H1 (cell line): ENCODE measurements at regions not wholly inside any gene's neighbourhood (a gene's known extent, or its start where the extent isn't known, plus 50 kb on each side); places are given as distances from the start of the nearest gene placed in this dataset.

ENCODE experiments used
- CTCF ChIA-PET: fragments of 300-600 bp; sonication (Branson Sonifier 250); formaldehyde crosslinking; loops from one replicate; lab custom pipeline; 2021; ENCODE audit not compliant: partially characterized antibody; lab: Charles Lee
- POLR2A ChIA-PET: fragments of 300-600 bp; sonication (Branson Sonifier 250); formaldehyde crosslinking; loops from one replicate; lab custom pipeline; 2021; ENCODE audit warnings: inconsistent platforms; ENCODE audit not compliant: partially characterized antibody; lab: Charles Lee
- DNase-seq, 2 experiments: peaks; one replicate each; pipeline versions ENCODE4 v3.0.0 to v3.0.0-alpha.2; 2010 to 2022; ENCODE audit warnings: low spot score in 2 of 2, low read depth in 1 of 2, mixed read lengths in 1 of 2
- FAIRE-seq: peaks from 2 replicates; lab custom pipeline; 2011; peaks lifted over from hg19 to GRCh38; lab: Jason Lieb, UNC
- H2AFZ ChIP-seq: 2 replicates; pipeline ENCODE4 v1.8.1; 2012; ENCODE audit warnings: low read length, inconsistent platforms
- H2AK5ac ChIP-seq: 2 replicates; pipeline ENCODE4 v1.6.1; 2013; ENCODE audit warnings: low read depth, low read length
- H2BK120ac ChIP-seq: replicated peaks from 2 replicates; pipeline ENCODE3; 2013; ENCODE audit warnings: low read depth, low read length, inconsistent platforms
- H2BK12ac ChIP-seq: 2 replicates; pipeline ENCODE4 v1.6.1; 2013; ENCODE audit warnings: low read depth, low read length
- H2BK15ac ChIP-seq: 2 replicates; pipeline ENCODE4 v1.6.1; 2013; ENCODE audit warnings: low read length
- H2BK20ac ChIP-seq: 2 replicates; pipeline ENCODE4 v1.6.1; 2013; ENCODE audit warnings: low read length
- H2BK5ac ChIP-seq: 2 replicates; pipeline ENCODE4 v1.6.1; 2013; ENCODE audit warnings: low read depth, low read length
- H3K14ac ChIP-seq: 2 replicates; pipeline ENCODE4 v1.6.1; 2013; ENCODE audit warnings: inconsistent platforms; ENCODE audit not compliant: insufficient read length
- H3K18ac ChIP-seq: 2 replicates; pipeline ENCODE4 v1.6.1; 2013; ENCODE audit warnings: low read length; ENCODE audit errors: extremely low read depth
- H3K23ac ChIP-seq: 2 replicates; pipeline ENCODE4 v1.6.1; 2013; ENCODE audit warnings: inconsistent platforms; ENCODE audit not compliant: insufficient read length
- H3K23me2 ChIP-seq: 2 replicates; pipeline ENCODE4 v1.6.1; 2013; ENCODE audit warnings: low read depth, low read length
- H3K27ac ChIP-seq: 2 replicates; pipeline ENCODE4 v1.6.1; 2011; ENCODE audit warnings: low read depth, low read length, inconsistent platforms
- H3K27me3 ChIP-seq, 4 experiments: replicated peaks in 1 of 4; 1 replicate in 1 of 4; 2 replicates in 3 of 4; pipeline versions ENCODE4 v1.6.1 to v1.8.1; 2011 to 2013; ENCODE audit warnings: low read length in 3 of 4, mild to moderate bottlenecking in 3 of 4, inconsistent platforms in 2 of 4, mixed read lengths in 2 of 4, moderate library complexity in 1 of 4; ENCODE audit not compliant: control insufficient read depth in 3 of 4, insufficient read depth in 3 of 4; ENCODE audit errors: extremely low read depth in 1 of 4
- H3K36me3 ChIP-seq, 4 experiments: 2 replicates each; pipeline versions ENCODE4 v1.6.1 to v1.8.1; 2011 to 2013; ENCODE audit warnings: mild to moderate bottlenecking in 4 of 4, low read length in 3 of 4, moderate library complexity in 2 of 4, control low read depth in 1 of 4, inconsistent platforms in 1 of 4; ENCODE audit not compliant: insufficient read depth in 4 of 4, control insufficient read depth in 2 of 4
- H3K4ac ChIP-seq: replicated peaks from 2 replicates; pipeline ENCODE3; 2013; ENCODE audit warnings: low read length, low read depth, mixed read lengths, inconsistent platforms; ENCODE audit not compliant: insufficient read length
- H3K4me1 ChIP-seq, 4 experiments: replicated peaks in 1 of 4; 1 replicate in 1 of 4; 2 replicates in 3 of 4; pipeline versions ENCODE4 v1.6.1 to v1.8.1; 2011 to 2013; ENCODE audit warnings: low read length in 3 of 4, inconsistent platforms in 2 of 4, mixed read lengths in 1 of 4; ENCODE audit not compliant: insufficient read depth in 4 of 4, control insufficient read depth in 3 of 4
- H3K4me2 ChIP-seq, 2 experiments: 2 replicates each; pipeline versions ENCODE4 v1.6.1 to v1.8.1; 2011 to 2013; ENCODE audit warnings: low read depth in 2 of 2, low read length in 2 of 2, control low read depth in 1 of 2, inconsistent platforms in 1 of 2, mild to moderate bottlenecking in 1 of 2; ENCODE audit not compliant: insufficient read depth in 1 of 2
- H3K4me3 ChIP-seq, 4 experiments: fragments of 200-600, 300-600 bp in 1 of 4; sonication (generic), shearing (Covaris generic), sonication (Bioruptor Twin) in 1 of 4; 2 replicates each; pipeline versions ENCODE4 v1.5.1 to v1.8.1; 2011 to 2016; ENCODE audit warnings: low read length in 4 of 4, low read depth in 3 of 4, control low read depth in 2 of 4, inconsistent platforms in 2 of 4, mild to moderate bottlenecking in 2 of 4, mixed read lengths in 1 of 4, moderate library complexity in 1 of 4; ENCODE audit not compliant: insufficient read depth in 2 of 4; ENCODE audit errors: extremely low read depth in 1 of 4
- H3K56ac ChIP-seq: replicated peaks from 2 replicates; pipeline ENCODE3; 2013; ENCODE audit warnings: low read depth, mild to moderate bottlenecking, mixed read lengths, low read length, inconsistent platforms; ENCODE audit not compliant: insufficient read length
- H3K79me1 ChIP-seq: 2 replicates; pipeline ENCODE4 v1.6.1; 2013; ENCODE audit warnings: low read depth, low read length, control low read depth
- H3K79me2 ChIP-seq, 2 experiments: 2 replicates each; pipeline versions ENCODE4 v1.6.1 to v1.8.1; 2012 to 2013; ENCODE audit warnings: low read length in 2 of 2, mild to moderate bottlenecking in 2 of 2, inconsistent platforms in 1 of 2; ENCODE audit not compliant: insufficient read depth in 2 of 2, control insufficient read depth in 1 of 2
- H3K9ac ChIP-seq, 4 experiments: replicated peaks in 1 of 4; 1 replicate in 1 of 4; 2 replicates in 3 of 4; pipeline versions ENCODE4 v1.6.1 to v1.8.1; 2011 to 2013; ENCODE audit warnings: low read depth in 3 of 4, low read length in 3 of 4, control low read depth in 2 of 4, mild to moderate bottlenecking in 2 of 4, moderate library complexity in 2 of 4, inconsistent platforms in 1 of 4; ENCODE audit errors: extremely low read depth in 1 of 4
- H3K9me3 ChIP-seq, 2 experiments: 2 replicates each; pipeline versions ENCODE4 v1.6.1 to v1.8.1; 2012 to 2013; ENCODE audit warnings: mild to moderate bottlenecking in 2 of 2, moderate library complexity in 2 of 2, control low read depth in 1 of 2, inconsistent platforms in 1 of 2, low read depth in 1 of 2, low read length in 1 of 2, mixed read lengths in 1 of 2; ENCODE audit not compliant: insufficient read depth in 2 of 2
- H4K20me1 ChIP-seq, 2 experiments: replicated peaks in 1 of 2; 2 replicates each; pipeline versions ENCODE3 to v1.8.1; 2011 to 2013; ENCODE audit warnings: inconsistent platforms in 2 of 2, low read length in 2 of 2, mild to moderate bottlenecking in 1 of 2; ENCODE audit not compliant: insufficient read depth in 2 of 2, control insufficient read depth in 1 of 2
- H4K5ac ChIP-seq: 2 replicates; pipeline ENCODE4 v1.6.1; 2013; ENCODE audit warnings: low read length, low read depth, mixed read lengths, inconsistent platforms; ENCODE audit not compliant: insufficient read length
- H4K8ac ChIP-seq: 2 replicates; pipeline ENCODE4 v1.8.0; 2013; ENCODE audit warnings: mild to moderate bottlenecking, moderate library complexity, low read length, inconsistent platforms; ENCODE audit not compliant: insufficient read depth; ENCODE audit errors: extremely low read depth
- H4K91ac ChIP-seq: replicated peaks from 2 replicates; pipeline ENCODE3; 2013; ENCODE audit warnings: low read length, mixed read lengths, inconsistent platforms; ENCODE audit not compliant: insufficient read length
- CHD2 ChIP-seq: IDR thresholded peaks from 2 replicates; pipeline ENCODE4 v1.6.1; 2012; ENCODE audit warnings: low read length, improper control_type of control experiment
- JUN ChIP-seq: IDR thresholded peaks from 2 replicates; pipeline ENCODE4 v1.6.1; 2011; ENCODE audit warnings: low read depth, mild to moderate bottlenecking, improper control_type of control experiment, low read length
- NRF1 ChIP-seq: IDR thresholded peaks from 2 replicates; pipeline ENCODE4 v1.6.1; 2011; ENCODE audit warnings: mild to moderate bottlenecking, low read depth, low read length, improper control_type of control experiment
- RFX5 ChIP-seq: IDR thresholded peaks from 2 replicates; pipeline ENCODE4 v1.6.1; 2011; ENCODE audit warnings: low read depth, low read length, improper control_type of control experiment, borderline replicate concordance
- SP4 ChIP-seq: IDR thresholded peaks from 2 replicates; pipeline ENCODE4 v1.6.1; 2012; ENCODE audit warnings: low read length, inconsistent platforms
- TCF12 ChIP-seq: IDR thresholded peaks from 2 replicates; pipeline ENCODE4 v1.6.1; 2011; ENCODE audit warnings: low read depth, mild to moderate bottlenecking, low read length
- WGBS, 2 experiments: shearing (Covaris generic) in 1 of 2; methylation state at CpG; one replicate each; pipeline versions ENCODE4 v1.1.6 to v1.1.7; 2013 to 2015; ENCODE audit warnings: low lambda C conversion rate in 2 of 2, mixed read lengths in 2 of 2, inconsistent platforms in 1 of 2, low coverage in 1 of 2, missing lambda C conversion rate in 1 of 2; ENCODE audit not compliant: insufficient replicate concordance in 2 of 2, insufficient coverage in 1 of 2, insufficient read length in 1 of 2; ENCODE audit errors: extremely low coverage in 1 of 2, missing lambda C conversion rate in 1 of 2; 5-methylcytosine and 5-hydroxymethylcytosine counted together
- TF ChIP-seq, protein P1 (sequence below): IDR thresholded peaks from 2 replicates; pipeline ENCODE4 v1.6.1; 2012; ENCODE audit warnings: inconsistent platforms

GRCh38 chr3:79818015-79818414, 50.2 kb upstream of the ROBO1 start:
- H2BK5ac ChIP-seq: no peak overlapping the region
- H3K56ac ChIP-seq: no peak overlapping the region
- no peak overlapping the region for H3K14ac ChIP-seq
- H3K79me1 ChIP-seq: no peaks in the 10 kb centered on the region
- no peak overlapping the region for H3K27ac ChIP-seq
- no peak overlapping the region for H3K4me3 ChIP-seq
- no peaks in the 10 kb centered on the region for H3K23me2 ChIP-seq
- no peak overlapping the region for H2AK5ac ChIP-seq
- ChIA-PET CTCF (no interaction called here), POLR2A (no interaction called here)
- no peak for DNase-seq
- H3K4ac ChIP-seq: no peak overlapping the region
- H2BK12ac ChIP-seq: no peak overlapping the region
- 92% methylated on average over 1 of the region's 1 CpG; no CpG with 5 or more reads in 1 of the 2 experiments for WGBS, 2 experiments
- H4K91ac ChIP-seq: no peak overlapping the region
- TF ChIP-seq, protein P1, sequence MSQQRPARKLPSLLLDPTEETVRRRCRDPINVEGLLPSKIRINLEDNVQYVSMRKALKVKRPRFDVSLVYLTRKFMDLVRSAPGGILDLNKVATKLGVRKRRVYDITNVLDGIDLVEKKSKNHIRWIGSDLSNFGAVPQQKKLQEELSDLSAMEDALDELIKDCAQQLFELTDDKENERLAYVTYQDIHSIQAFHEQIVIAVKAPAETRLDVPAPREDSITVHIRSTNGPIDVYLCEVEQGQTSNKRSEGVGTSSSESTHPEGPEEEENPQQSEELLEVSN: no peak
- no peak for TF ChIP-seq SP4
- no peak for TF ChIP-seq NRF1
- no peak for TF ChIP-seq CHD2
- TF ChIP-seq JUN: no peak
- no peak for TF ChIP-seq RFX5
- TF ChIP-seq TCF12: no peak
- no peak for FAIRE-seq
- no peak overlapping the region for H4K8ac ChIP-seq
- H3K18ac ChIP-seq: no peak overlapping the region
- no peaks in the 10 kb centered on the region for H4K20me1 ChIP-seq
- H3K9ac ChIP-seq: no peak overlapping the region
- H2BK20ac ChIP-seq: no peak overlapping the region
- no peak overlapping the region for H2BK15ac ChIP-seq
- H3K23ac ChIP-seq: no peak overlapping the region
- H3K4me2 ChIP-seq: no peak overlapping the region
- H3K27me3 ChIP-seq: no peaks in the 10 kb centered on the region
- H3K79me2 ChIP-seq: no peaks in the 10 kb centered on the region
- no peak overlapping the region for H2BK120ac ChIP-seq
- H3K4me1 ChIP-seq: no peaks in the 10 kb centered on the region
- H3K9me3 ChIP-seq: no peaks in the 10 kb centered on the region; a peak in 1 of 4 replicates
- H2AFZ ChIP-seq: no peak overlapping the region
- H3K36me3 ChIP-seq: no peaks in the 10 kb centered on the region
- H4K5ac ChIP-seq: no peak overlapping the region
